ENCODE measurements at regions not wholly inside any gene's neighbourhood (a gene's known extent, or its start where the extent isn't known, plus 50 kb on each side); places are given as distances from the start of the nearest gene placed in this dataset.

DNA sequence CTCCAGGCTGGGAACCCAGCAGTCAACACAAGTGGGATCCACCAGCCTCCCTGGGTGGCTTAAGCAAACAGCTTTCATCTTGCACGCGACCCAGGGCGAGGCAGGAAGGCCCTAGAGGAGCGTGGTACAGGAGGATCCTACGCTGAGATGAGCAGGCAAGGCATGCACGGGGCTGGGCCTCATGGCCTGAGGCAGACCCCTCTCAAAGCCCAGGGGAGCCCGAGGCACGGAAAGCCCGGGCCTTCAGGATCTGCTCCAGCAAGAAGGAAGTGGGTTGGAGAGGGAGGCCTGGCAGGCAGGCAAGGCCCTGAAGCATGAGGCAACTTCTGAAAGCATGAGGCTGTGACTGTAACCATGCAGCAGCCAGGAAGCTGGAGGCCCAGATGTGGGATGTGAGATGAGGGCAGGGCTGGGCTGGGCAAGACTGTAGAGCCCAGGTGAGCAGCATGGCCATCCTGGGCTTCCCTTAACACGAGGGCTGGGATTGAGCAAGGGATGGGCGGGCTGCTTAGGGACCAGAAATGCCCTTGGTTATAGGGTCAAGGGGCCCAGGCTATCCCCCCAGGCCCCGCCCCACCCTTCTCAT lies 338.7 kb downstream of the C16orf95 start:
- no peak for FAIRE-seq
- no peak for DNase-seq (ENCODE audit: extremely low spot score, insufficient read length, low read depth)

DNA sequence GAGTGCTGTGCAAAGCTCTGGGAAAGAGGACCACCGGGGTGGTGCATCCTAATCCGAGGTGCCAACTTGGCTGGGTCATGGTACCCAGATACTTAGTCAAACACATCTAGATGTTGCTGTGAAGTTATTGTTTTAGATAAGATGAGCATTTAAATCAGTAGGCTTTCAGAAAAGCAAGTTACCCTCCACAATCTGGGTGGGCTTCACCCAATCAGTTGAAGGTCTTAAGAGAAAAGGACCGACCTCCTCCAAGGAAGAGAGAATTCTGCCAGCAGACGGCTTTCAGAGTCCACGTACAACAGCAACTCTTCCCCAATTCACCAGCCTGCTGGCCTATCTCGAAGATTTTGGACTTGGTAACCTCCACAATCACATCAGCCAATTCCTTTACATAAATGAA lies 338.1 kb downstream of the C16orf95 start:
- FAIRE-seq (no peak), DNase-seq (ENCODE audit: extremely low spot score, insufficient read length, low read depth) (no peak)

DNA sequence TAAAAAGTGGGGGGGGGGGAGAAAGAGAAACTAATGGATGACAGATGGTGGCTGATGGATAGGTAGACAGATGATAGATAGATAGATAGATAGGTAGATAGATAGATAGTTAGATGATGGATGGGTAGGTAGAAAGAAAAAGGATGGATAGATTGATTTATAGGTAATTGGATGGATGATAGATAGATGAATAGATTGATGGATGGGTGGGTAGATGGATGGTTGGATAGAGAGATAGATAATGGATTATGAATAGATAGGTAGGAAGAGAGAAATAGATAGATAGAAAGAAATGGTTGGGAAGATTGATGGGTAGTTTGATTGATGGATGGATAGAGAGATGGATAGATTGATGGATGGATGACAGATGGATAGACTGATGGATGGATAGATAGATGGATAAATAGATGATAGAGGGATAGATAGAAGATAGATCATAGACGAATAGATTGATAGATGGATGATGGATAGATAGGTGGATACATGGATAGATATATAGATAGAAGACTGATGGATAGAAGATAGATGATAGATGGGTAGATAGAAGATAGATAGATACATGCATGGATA lies 337.1 kb downstream of the C16orf95 start:
- DNase-seq (ENCODE audit: extremely low spot score, insufficient read length, low read depth) (no peak), FAIRE-seq (no peak)

DNA sequence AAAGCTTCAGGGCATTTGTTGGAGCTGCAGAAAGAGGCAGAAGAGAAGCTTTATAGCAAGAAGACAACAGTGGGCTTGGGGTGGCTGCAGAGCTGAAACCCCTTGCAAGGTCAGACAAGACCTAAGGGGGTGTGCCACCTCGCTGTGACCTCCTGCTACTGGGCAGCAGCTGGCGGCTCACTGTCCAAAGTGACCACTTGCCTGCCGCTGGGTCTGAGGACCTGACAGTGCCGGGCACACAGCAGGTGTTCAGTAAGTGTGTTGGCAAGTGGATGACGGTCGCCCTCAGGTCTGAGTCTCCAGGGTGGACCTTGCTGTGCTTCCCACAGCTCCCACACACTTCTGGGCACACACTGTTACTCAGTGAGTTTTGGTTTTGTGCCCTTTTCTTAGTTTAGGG lies 336.5 kb downstream of the C16orf95 start:
- DNase-seq (ENCODE audit: extremely low spot score, insufficient read length, low read depth) = no peak
- no peak for FAIRE-seq

DNA sequence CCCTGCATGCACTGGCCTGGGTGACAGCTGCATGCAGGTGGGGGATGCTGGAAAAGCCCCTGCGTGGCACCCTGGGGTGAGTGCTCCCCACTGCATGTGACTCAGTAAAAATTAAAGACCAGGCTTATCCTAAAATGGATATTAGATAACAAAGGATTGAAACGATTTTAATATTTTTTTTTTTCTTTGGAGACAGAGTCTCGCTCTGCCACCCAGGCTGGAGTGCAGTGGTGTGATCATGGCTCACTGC lies 334.9 kb downstream of the C16orf95 start:
- no peak for DNase-seq (ENCODE audit: extremely low spot score, insufficient read length, low read depth)
- no peak for FAIRE-seq

DNA sequence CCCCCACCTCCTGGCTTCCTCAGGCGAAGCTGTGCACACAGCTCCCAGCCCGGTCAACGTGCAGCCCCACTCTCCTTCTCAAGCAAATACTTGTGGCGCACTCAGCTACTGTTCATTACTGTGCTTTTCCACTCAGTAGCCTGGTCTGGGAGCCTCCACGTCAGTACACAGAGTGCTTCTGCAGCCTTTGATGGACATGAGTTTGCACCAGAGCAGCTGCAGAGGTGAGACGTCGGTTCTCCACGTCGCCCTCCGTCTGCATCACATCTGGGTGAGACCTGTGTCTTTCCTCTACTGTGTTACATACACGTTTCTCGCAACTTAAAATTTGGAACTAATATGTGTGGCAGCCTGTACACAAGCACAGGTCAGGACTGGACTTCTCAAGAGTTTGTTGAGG lies 334.3 kb downstream of the C16orf95 start:
- FAIRE-seq = no peak

DNA sequence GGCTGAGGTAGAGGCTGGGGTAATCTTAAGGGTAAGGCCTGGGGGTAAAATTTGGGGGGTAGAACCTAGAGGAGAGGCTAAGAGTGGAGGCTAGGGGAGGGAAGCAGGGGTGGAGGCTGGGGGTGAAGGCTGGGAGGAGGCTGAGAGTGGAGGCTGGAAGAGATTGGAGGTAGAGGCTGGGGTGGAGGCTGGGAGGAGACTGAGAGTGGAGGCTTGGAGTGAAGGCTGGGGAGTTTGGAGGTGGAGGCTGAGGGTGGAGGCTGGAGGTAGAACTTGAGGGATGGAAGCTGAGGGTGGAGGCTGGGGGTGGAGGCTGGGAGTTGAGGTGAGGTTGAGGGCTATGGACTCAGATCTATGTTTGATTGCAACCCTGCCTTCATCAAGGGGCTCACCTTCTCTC lies 333.6 kb downstream of the C16orf95 start:
- no peak for FAIRE-seq
- DNase-seq (ENCODE audit: extremely low spot score, insufficient read length, low read depth) = no peak

More for the DNA sequence above, 334.3 kb downstream of the C16orf95 start:
- DNase-seq (ENCODE audit: extremely low spot score, insufficient read length, low read depth) = no peak

DNA sequence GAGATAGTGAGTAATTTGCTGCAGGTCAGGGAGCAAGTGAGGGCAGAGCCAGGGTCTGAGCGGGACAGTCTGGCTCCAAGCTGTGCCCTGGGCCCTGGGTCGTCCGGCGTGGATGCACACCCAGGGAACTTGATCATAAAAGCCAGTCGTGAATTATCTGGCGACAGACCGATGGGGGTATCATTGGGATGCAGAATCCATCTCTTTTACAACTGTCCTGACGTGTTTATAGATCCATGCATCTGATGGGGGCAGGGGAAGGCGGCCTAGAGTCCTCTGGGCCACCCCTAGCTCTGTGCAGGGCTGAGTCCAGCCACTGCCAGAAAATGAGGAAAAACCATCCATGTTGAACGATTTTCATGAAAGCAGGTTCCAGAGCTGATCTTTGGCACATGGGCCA lies 332.8 kb downstream of the C16orf95 start:
- DNase-seq (ENCODE audit: extremely low spot score, insufficient read length, low read depth) = no peak
- no peak for FAIRE-seq

DNA sequence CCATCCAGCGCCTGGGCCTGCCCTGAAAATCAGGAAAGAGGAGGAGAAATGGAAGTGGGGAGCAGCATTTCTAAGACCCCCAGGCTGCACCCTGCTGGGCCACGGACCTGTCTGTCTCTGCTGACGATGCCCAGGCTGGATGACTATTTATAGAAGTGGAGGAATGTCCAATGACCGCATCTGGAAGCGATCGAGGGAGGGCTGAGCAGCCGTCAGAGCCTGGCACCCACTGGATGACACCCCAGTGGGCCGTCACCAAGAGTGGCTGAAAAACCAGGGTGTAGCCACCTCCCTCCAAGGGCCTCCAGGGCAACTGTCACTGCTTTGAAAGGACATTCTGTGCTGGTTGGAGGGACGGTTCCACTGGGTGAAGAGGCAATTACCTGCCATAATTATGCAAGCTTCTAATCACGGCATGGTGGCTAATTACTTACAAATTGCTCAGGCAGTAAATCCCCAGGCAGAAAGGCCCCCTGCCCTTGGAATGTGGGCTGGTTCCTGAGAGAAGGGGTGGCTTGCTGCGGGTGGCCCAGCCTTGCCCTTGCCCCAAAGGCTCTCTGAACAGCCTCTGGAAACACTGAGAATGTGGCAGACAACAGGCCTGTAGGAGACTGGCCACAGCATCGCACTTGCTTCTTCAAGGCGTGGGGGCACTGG lies 332.1 kb downstream of the C16orf95 start:
- FAIRE-seq (no peak), DNase-seq (ENCODE audit: extremely low spot score, insufficient read length, low read depth) (no peak)

DNA sequence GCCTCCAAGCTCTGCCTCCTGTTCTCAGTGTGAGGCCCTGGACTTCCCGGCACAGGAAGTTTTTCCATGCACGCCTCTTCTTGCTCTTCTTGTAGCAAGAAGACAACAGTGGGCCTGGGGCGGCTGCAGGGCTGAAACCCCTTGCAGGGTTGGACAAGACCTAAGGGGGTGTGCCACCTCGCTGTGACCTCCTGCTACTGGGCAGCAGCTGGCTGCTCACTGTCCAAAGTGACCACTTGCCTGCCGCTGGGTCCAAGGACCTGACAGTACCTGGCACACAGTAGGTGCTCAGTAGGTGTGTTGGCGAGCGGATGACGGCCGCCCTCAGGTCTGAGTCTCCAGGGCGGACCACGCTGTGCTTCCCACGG lies 331.6 kb downstream of the C16orf95 start:
- DNase-seq (ENCODE audit: extremely low spot score, insufficient read length, low read depth) (no peak), FAIRE-seq (no peak)

DNA sequence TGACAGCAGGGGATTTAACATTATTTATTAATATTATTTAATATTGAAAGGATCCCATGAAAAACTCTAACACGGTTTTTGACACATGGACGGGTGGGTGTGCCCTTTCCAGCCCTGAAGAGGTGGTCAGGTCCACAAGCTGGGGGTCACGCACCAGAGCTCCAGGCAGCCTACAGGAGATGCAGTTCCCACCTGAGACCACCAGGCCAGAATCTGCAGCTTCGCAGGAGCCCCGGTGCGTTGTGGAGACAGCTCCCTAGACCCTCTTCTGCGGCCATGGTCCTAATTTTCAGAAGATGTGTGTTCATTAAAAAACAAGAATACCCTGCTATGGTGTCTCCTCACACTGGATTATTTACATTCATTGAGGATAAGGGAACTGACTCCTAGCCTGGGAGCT lies 331.1 kb downstream of the C16orf95 start:
- DNase-seq (ENCODE audit: extremely low spot score, insufficient read length, low read depth) (no peak), FAIRE-seq (no peak)

DNA sequence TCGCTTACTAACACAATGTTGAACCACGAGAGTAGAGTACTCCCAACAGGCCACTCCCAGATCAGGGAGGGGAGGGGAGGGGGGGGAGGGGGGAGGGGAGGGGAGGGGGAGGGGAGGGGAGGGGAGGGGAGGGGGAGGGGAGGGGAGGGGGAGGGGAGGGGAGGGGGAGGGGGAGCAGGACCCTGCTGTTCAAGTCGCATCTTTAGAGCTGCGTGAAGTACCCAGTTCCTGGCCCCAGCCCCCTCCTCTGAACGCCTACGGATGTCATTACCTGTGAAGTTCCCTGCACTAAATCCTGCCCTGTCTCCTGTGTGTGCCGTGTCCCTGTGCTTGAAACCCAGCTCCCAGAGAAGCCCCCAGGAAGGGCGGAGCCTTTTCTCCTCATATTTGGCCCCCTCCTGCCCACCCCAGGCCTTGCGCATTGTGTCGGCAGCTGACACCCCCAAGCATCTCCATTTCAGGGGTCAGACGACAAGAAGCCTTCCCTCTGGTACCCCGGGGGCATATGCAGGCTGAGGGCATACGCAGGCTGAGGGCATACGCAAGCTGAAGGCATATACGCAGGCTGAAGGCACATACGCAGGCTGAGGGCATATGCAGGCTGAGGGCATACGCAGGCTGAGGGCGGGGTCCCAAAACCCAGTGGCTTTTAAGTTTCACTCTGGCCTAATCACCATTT lies 330.2 kb downstream of the C16orf95 start:
- DNase-seq (ENCODE audit: extremely low spot score, insufficient read length, low read depth) = no peak
- FAIRE-seq = no peak

DNA sequence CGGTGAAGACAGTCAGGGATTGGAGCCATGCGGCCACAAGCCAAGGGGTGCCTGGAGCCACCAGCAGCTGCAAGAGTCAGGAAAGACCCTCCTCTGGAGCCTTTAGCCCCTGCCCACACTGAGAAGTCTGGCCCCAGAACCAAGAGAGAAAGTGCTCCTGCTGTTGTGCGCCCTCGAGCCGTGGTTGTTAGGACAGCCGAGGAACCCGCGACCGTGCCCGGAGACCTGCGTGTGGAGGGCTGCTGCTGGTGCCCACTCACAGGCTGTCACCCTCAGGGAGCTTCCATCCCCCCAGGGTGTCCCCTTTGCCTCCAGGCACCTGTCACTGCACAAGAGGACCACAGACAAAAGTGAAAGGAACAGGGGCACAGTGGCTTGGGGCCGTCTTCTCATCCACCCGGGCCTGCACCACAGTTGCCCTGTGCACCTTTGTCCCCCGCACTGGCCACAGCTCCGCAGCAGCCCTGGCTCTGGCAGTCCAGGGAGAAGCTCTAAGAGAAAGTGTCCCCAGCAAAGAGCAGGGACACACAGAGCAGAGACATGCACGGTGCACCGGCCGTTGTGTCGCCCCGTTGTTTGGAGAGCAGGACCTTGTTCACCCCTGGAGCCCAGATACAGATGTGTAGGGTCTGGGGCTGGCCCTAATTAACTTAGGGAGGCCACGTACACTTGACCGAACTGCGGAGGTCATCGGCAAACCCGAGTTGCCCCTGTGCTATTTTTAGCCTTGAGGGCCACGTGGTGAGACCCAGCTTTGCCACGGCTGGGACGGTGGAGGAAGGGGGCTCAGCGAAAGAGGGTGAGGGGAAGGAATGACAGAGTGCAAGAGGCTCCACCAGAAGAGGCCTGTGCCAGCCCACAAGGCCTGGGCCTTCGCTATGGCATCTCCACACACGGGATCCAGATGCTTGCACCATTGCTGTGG lies 329.2 kb downstream of the C16orf95 start:
- FAIRE-seq (no peak), DNase-seq (ENCODE audit: extremely low spot score, insufficient read length, low read depth) (no peak)

DNA sequence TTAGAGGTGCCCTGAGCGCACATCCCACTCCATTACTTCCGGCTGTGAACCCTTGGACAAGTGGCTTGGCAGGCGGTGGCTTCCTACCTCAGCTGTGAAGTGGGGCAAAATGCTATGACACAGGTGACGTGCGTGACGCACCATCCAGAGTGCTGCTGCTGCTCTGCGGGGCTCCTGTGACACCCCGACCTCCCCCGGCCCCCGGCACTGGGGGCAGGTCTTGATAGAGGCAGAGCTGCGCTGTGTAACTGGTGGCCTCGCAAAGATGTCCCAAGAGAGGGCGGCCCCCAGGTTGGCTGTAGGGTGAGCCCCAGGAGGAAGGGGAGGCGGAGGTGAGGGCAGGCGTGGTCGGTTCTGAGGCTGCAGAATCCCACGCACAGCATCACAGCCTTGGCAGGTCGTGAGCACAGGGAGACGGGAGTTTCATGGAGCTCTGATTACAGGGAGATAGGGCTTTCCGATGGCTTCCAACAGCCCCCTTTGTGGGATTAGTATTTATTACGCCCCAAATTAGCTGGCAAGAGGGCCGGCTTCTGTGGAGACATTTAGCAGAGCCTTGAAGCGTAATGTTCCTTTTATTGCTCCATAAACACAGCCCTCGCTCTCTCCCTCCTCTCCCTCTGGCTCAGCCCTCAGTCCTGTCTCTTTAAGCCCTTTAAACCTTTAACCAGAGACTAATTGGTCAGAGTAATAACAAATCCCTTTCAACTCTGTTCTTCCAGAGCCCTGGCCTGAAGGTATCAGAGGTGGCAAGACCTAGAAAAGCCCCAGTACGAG lies 328.1 kb downstream of the C16orf95 start:
- FAIRE-seq (no peak), DNase-seq (ENCODE audit: extremely low spot score, insufficient read length, low read depth) (no peak)

DNA sequence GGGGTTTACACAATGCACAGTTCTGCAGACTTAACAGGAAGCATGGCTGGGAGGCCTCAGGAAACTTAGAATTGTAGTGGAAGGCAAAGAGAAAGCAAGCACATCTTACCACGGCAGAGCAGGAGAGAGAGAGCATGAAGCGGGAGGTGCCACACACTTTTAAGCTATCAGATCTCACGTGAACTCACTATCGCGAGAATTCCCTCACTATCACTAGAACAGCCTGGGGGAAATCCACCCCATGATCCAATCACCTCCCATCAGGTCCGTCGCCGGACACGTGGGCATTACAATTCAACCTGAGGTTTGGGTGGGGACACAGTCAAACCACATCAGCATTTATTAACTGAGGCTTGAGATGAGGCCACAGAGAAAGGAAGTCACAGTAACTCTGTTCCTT lies 326.7 kb downstream of the C16orf95 start:
- peak; percentile 60 for FAIRE-seq

DNA sequence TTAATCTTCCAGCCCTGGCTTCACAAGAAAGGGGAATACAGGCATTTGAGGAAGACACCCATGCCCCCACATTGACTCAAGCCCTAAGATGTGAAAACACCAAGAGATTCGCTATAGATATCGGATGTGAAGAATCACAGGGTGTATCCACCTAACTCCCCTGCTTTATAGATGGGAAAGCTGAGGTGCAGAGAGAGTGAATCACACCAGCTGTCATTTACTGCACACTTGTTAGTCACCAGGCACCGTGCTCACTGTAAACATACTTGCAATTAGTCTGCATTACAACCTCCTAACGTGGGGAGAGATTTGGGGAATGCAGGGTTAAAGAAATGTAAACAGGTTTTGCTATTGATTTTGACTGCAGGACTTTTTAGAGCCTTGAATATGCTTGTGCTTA lies 325.5 kb downstream of the C16orf95 start:
- FAIRE-seq (no peak), DNase-seq (ENCODE audit: extremely low spot score, insufficient read length, low read depth) (no peak)

More for the DNA sequence above, 326.7 kb downstream of the C16orf95 start:
- DNase-seq (ENCODE audit: extremely low spot score, insufficient read length, low read depth) = no peak

DNA sequence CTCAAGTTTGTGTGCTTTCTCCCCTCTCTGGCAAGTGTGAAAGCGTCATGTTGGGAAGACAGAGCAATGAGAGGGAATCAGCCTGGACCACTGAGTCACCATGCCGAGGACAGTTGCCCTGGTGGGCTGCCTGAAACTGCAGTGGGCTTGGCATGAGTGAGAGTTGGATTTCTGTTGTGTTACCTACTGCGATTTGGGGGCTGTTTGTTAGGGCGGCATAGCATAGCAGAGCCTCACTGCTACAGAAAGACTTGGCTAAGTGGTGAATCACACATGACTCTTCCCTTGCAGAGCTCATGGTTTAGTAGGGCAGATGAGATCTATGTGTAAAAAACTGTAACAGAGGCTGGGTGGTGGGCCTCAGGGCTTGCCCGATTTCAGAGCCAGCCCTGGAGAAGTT lies 324.6 kb downstream of the C16orf95 start:
- DNase-seq (ENCODE audit: extremely low spot score, insufficient read length, low read depth) (no peak), FAIRE-seq (no peak)

DNA sequence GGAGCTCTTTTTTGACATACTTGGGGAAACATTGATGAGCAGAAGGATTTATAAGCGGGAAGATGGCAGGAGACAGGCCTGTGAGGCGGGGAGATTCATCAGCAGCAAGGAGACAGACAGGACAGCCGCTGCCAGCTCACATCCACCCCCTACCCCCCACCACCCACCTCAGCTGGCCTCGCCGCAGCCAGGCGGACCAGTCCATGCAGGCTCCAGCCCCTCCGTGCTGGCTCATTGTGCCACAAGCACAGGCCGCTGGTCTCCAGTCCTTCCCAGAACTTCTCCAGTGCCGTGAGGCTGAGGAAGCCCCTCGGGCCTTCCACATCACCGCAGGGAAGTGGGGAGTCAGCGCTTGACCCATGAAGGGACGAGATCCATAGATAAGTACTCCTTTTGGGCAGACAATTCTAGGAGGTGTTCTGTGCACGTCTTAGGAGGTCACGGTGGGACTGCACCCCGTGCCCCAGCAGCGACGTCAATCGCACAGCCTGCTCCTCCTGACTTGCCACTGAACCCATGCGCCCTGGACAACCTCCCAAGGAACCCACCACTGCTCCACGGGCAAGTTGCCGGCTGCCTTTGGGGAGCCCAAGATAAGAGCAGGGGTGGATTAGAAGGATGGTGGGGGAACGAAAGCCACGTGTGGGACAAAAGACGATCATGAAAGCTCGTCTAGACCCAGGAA lies 323.6 kb downstream of the C16orf95 start:
- FAIRE-seq (no peak), DNase-seq (ENCODE audit: extremely low spot score, insufficient read length, low read depth) (no peak)

DNA sequence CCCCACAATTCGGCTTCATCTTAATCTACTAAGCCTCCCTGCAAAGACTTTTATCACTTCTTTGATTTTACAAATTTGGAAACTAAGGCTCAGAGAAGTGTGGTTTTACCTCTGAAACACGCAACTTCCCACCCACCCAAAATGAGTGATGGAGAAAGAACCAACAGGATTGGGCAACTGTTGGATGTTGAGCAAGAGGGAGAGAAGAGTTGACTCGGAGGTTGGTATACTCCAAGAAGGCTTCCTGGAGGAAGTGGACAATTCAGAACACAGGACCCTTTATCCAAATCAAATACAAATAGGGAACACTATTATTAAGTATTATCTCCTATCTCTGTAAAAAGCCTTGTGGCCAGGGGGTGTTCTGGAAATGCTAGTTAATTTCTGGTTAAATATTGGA lies 323.0 kb downstream of the C16orf95 start:
- FAIRE-seq (no peak), DNase-seq (ENCODE audit: extremely low spot score, insufficient read length, low read depth) (no peak)

Measured in GM18507 (cell line).